ENCODE measurements at regions not wholly inside any gene's neighbourhood (a gene's known extent, or its start where the extent isn't known, plus 50 kb on each side); places are given as distances from the start of the nearest gene placed in this dataset.
A peak's percentile ranks its signal among the peaks of the same experiment; 100 is the strongest.

GRCh38 chr18:8478166-8478967 lies 130.9 kb upstream of the RAB12 start:
- peaks cover 8% of the 10 kb centered on the region for H3K4me1 ChIP-seq (ENCODE audit: control insufficient read depth, extremely low read depth, insufficient read depth, low read length)
- no peak overlapping the region for H3K4me2 ChIP-seq (ENCODE audit: control insufficient read depth, extremely low read depth, insufficient read depth, low read depth, low read length)
- no peaks in the 10 kb centered on the region for H3K9me1 ChIP-seq (ENCODE audit: control insufficient read depth, extremely low read depth, insufficient read depth, low read length)
- no peak overlapping the region for H2AFZ ChIP-seq (ENCODE audit: control insufficient read depth, low read length)
- no peaks in the 10 kb centered on the region for H3K36me3 ChIP-seq (ENCODE audit: control insufficient read depth in 2 of 2, extremely low read depth in 1 of 2, insufficient read depth in 2 of 2, low read length in 2 of 2)
- no peak overlapping the region for H3K27ac ChIP-seq (ENCODE audit: control insufficient read depth, insufficient read depth, low read length)
- no peak for FAIRE-seq
- peak; percentile 88 to 95 (median 90) for TF ChIP-seq CTCF (optimal IDR thresholded peaks at IDR 0.05 in 1 of 3, IDR thresholded peaks at IDR 0.05 in 1 of 3, conservative IDR thresholded peaks at IDR 0.05 in 1 of 3; ENCODE audit: extremely low read depth in 1 of 3, insufficient read depth in 2 of 3, low read length in 3 of 3)
- TF ChIP-seq EZH2 (IDR thresholded peaks at IDR 0.05; ENCODE audit: low read length) = no peak
- no peak overlapping the region for H3K4me3 ChIP-seq (ENCODE audit: control insufficient read depth in 2 of 3, extremely low read depth in 1 of 3, insufficient read depth in 2 of 3, low read depth in 1 of 3, low read length in 3 of 3)
- H3K27me3 ChIP-seq (ENCODE audit: control insufficient read depth, extremely low read depth, insufficient read depth, low read length) = peaks cover 17% of the 10 kb centered on the region
- no peak overlapping the region for H3K9ac ChIP-seq (ENCODE audit: control insufficient read depth, extremely low read depth, insufficient read depth, low read length)
- no peak for DNase-seq (ENCODE audit: low read depth, low spot score)
- dilution Hi-C loops (cut with MboI; ENCODE audit: extremely low pct_ligation_motif_present, low sequenced_read_pairs) = no loop called here
- H4K20me1 ChIP-seq (ENCODE audit: control insufficient read depth, extremely low read depth, insufficient read depth, low read length) = peaks cover 3% of the 10 kb centered on the region
- H3K79me2 ChIP-seq (ENCODE audit: control insufficient read depth, insufficient read depth, low read length) = no peaks in the 10 kb centered on the region
- H3K9me3 ChIP-seq (ENCODE audit: control insufficient read depth, low read depth, low read length) = no peaks in the 10 kb centered on the region

GRCh38 chr18:8478968-8479370 lies 130.3 kb upstream of the RAB12 start:
- no peaks in the 10 kb centered on the region for H3K36me3 ChIP-seq (ENCODE audit: control insufficient read depth in 2 of 2, extremely low read depth in 1 of 2, insufficient read depth in 2 of 2, low read length in 2 of 2)
- TF ChIP-seq CTCF (optimal IDR thresholded peaks at IDR 0.05 in 1 of 3, IDR thresholded peaks at IDR 0.05 in 1 of 3, conservative IDR thresholded peaks at IDR 0.05 in 1 of 3; ENCODE audit: extremely low read depth in 1 of 3, insufficient read depth in 2 of 3, low read length in 3 of 3) (no peak), EZH2 (IDR thresholded peaks at IDR 0.05; ENCODE audit: low read length) (no peak)
- peaks cover 17% of the 10 kb centered on the region for H3K27me3 ChIP-seq (ENCODE audit: control insufficient read depth, extremely low read depth, insufficient read depth, low read length)
- peaks cover 3% of the 10 kb centered on the region for H4K20me1 ChIP-seq (ENCODE audit: control insufficient read depth, extremely low read depth, insufficient read depth, low read length)
- DNase-seq (ENCODE audit: low read depth, low spot score) (no peak), FAIRE-seq (no peak)
- H3K4me1 ChIP-seq (ENCODE audit: control insufficient read depth, extremely low read depth, insufficient read depth, low read length) = peaks cover 8% of the 10 kb centered on the region
- H2AFZ ChIP-seq (ENCODE audit: control insufficient read depth, low read length) = no peak overlapping the region
- no peaks in the 10 kb centered on the region for H3K9me3 ChIP-seq (ENCODE audit: control insufficient read depth, low read depth, low read length)
- H3K9me1 ChIP-seq (ENCODE audit: control insufficient read depth, extremely low read depth, insufficient read depth, low read length) = no peaks in the 10 kb centered on the region
- H3K4me2 ChIP-seq (ENCODE audit: control insufficient read depth, extremely low read depth, insufficient read depth, low read depth, low read length) = no peak overlapping the region
- dilution Hi-C loops (cut with MboI; ENCODE audit: extremely low pct_ligation_motif_present, low sequenced_read_pairs) = no loop called here
- H3K79me2 ChIP-seq (ENCODE audit: control insufficient read depth, insufficient read depth, low read length) = no peaks in the 10 kb centered on the region
- H3K9ac ChIP-seq (ENCODE audit: control insufficient read depth, extremely low read depth, insufficient read depth, low read length) = no peak overlapping the region
- no peak overlapping the region for H3K27ac ChIP-seq (ENCODE audit: control insufficient read depth, insufficient read depth, low read length)
- no peak overlapping the region for H3K4me3 ChIP-seq (ENCODE audit: control insufficient read depth in 2 of 3, extremely low read depth in 1 of 3, insufficient read depth in 2 of 3, low read depth in 1 of 3, low read length in 3 of 3)

Measured in keratinocyte (primary cell).